Astrocyte of the spinal cord (primary cell): ENCODE measurements at regions not wholly inside any gene's neighbourhood (a gene's known extent, or its start where the extent isn't known, plus 50 kb on each side); places are given as distances from the start of the nearest gene placed in this dataset.

Experiments used
- DNase-seq: peaks from one replicate; pipeline ENCODE4 v3.0.0; 2011; ENCODE audit warnings: low read depth, low spot score
- H3K4me3 ChIP-seq: 2 replicates; pipeline ENCODE4 v1.5.1; 2011; ENCODE audit warnings: low read depth, mild to moderate bottlenecking, low read length, moderate library complexity
- CTCF ChIP-seq: IDR thresholded peaks from 2 replicates; pipeline ENCODE4 v1.5.1; 2012; ENCODE audit warnings: low read depth, mild to moderate bottlenecking, low read length, inconsistent platforms
- in situ Hi-C: cut with HindIII; loops from 2 replicates; pipeline ENCODE4 v1.10.0; 2017; ENCODE audit warnings: low sequenced_read_pairs

- no peak for DNase-seq
- TF ChIP-seq CTCF: no peak
- in situ Hi-C loops: no loop called here
Measured at GRCh38 chr1:60547821-60548220, 474.3 kb upstream of the C1orf87 start.

GRCh38 chr1:60541831-60542532, 468.4 kb upstream of the C1orf87 start:
- no peak overlapping the region for H3K4me3 ChIP-seq
- no peak for TF ChIP-seq CTCF
- in situ Hi-C loops: no loop called here
- no peak for DNase-seq

More at GRCh38 chr1:60547821-60548220, 474.3 kb upstream of the C1orf87 start:
- H3K4me3 ChIP-seq: no peak overlapping the region

- no peak for DNase-seq
- no peak for TF ChIP-seq CTCF
- H3K4me3 ChIP-seq: no peak overlapping the region
- in situ Hi-C loops: no loop called here
Measured at GRCh38 chr1:60540141-60540540, 466.6 kb upstream of the C1orf87 start.

GRCh38 chr1:60535713-60536112, 462.1 kb upstream of the C1orf87 start:
- DNase-seq: no peak
- in situ Hi-C loops: no loop called here
- no peak overlapping the region for H3K4me3 ChIP-seq
- no peak for TF ChIP-seq CTCF

- in situ Hi-C loops: no loop called here
- no peak for TF ChIP-seq CTCF
- no peak overlapping the region for H3K4me3 ChIP-seq
- DNase-seq: no peak
Measured at GRCh38 chr1:60527567-60527966, 454.0 kb upstream of the C1orf87 start.

GRCh38 chr1:60516996-60517395, 443.4 kb upstream of the C1orf87 start:
- no peak overlapping the region for H3K4me3 ChIP-seq
- no peak for DNase-seq
- no peak for TF ChIP-seq CTCF
- in situ Hi-C loops: no loop called here
